ENCODE measurements at regions not wholly inside any gene's neighbourhood (a gene's known extent, or its start where the extent isn't known, plus 50 kb on each side); places are given as distances from the start of the nearest gene placed in this dataset.

DNA sequence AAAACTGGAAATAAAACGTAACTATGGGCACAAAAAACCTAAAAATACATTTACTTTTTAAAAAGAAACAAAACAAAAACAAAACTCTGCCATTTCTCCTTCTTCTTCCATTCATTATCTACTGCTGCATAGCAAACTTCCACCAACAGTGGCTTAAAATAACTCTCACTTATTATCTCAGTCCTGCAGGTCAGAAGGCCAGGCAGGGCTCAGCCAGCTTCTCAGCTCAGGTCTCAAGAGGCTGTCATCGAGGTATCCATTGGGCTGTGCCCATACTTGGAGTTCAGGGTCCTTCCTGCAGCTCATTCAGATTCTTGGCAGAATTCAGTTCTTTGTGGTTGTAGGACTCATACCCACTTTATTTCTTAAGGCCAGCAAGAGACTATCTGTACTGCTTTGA lies 352.7 kb upstream of the PLD5 start:
- no peak for TF ChIP-seq BRD4 (CRISPR knock-in tag; IDR thresholded peaks at IDR 0.05)
- no peak for TF ChIP-seq ZNF792 (CRISPR knock-in tag; IDR thresholded peaks at IDR 0.05)
- TF ChIP-seq POLR2A (IDR thresholded peaks at IDR 0.05; ENCODE audit: insufficient read depth in 1 of 2, low read depth in 2 of 2, low read length in 2 of 2) = no peak
- TF ChIP-seq, protein P1, sequence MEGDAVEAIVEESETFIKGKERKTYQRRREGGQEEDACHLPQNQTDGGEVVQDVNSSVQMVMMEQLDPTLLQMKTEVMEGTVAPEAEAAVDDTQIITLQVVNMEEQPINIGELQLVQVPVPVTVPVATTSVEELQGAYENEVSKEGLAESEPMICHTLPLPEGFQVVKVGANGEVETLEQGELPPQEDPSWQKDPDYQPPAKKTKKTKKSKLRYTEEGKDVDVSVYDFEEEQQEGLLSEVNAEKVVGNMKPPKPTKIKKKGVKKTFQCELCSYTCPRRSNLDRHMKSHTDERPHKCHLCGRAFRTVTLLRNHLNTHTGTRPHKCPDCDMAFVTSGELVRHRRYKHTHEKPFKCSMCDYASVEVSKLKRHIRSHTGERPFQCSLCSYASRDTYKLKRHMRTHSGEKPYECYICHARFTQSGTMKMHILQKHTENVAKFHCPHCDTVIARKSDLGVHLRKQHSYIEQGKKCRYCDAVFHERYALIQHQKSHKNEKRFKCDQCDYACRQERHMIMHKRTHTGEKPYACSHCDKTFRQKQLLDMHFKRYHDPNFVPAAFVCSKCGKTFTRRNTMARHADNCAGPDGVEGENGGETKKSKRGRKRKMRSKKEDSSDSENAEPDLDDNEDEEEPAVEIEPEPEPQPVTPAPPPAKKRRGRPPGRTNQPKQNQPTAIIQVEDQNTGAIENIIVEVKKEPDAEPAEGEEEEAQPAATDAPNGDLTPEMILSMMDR (CRISPR knock-in tag; IDR thresholded peaks at IDR 0.05) = no peak
- TF ChIP-seq, protein P2, sequence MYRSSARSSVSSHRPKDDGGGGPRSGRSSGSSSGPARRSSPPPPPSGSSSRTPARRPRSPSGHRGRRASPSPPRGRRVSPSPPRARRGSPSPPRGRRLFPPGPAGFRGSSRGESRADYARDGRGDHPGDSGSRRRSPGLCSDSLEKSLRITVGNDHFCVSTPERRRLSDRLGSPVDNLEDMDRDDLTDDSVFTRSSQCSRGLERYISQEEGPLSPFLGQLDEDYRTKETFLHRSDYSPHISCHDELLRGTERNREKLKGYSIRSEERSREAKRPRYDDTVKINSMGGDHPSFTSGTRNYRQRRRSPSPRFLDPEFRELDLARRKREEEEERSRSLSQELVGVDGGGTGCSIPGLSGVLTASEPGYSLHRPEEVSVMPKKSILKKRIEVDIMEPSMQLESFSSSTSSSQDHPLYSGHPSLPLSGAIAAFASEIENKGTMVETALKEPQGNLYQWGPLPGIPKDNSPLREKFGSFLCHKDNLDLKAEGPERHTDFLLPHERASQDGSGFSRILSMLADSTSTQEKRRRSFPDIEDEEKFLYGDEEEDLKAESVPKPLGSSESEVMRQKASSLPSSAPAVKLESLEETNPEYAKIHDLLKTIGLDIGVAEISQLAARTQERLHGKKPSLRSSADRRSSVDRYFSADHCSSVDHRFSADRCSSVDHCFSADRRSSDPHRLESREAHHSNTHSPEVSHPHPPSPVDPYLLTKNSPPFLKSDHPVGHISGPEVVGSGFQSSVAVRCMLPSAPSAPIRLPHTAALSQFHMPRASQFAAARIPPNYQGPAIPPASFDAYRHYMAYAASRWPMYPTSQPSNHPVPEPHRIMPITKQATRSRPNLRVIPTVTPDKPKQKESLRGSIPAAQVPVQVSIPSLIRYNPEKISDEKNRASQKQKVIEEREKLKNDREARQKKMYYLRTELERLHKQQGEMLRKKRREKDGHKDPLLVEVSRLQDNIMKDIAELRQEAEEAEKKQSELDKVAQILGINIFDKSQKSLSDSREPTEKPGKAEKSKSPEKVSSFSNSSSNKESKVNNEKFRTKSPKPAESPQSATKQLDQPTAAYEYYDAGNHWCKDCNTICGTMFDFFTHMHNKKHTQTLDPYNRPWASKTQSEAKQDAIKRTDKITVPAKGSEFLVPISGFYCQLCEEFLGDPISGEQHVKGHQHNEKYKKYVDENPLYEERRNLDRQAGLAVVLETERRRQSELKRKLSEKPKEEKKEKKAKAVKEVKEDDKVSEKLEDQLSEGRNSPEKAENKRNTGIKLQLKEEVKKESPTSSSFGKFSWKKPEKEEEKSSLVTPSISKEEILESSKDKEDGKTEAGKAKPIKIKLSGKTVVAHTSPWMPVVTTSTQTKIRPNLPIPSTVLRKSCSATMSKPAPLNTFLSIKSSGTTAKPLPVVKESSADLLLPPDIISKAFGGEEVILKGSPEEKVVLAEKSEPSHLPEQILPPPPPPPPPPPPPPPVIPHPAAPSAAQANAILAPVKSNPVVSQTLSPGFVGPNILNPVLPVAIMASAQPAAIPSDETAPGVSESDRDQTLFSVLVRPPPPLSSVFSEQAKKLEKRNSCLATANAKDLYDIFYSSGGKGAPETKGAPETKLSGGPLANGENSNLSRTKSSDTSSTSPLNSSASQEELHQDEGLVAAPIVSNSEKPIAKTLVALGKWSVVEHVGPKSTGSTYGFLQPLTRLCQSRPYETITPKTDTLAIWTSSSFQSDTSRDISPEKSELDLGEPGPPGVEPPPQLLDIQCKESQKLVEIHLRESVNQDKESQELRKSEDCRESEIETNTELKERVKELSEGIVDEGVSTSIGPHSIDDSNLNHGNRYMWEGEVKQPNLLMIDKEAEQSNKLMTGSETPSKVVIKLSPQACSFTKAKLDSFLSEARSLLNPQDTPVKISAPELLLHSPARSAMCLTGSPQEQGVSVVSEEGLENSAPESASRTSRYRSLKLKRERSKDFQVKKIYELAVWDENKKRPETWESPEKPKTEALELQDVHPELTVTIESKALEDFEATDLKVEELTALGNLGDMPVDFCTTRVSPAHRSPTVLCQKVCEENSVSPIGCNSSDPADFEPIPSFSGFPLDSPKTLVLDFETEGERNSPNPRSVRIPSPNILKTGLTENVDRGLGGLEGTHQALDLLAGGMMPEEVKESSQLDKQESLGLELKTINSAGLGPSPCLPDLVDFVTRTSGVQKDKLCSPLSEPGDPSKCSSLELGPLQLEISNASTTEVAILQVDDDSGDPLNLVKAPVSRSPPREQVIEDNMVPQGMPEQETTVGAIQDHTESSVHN (CRISPR knock-in tag; IDR thresholded peaks at IDR 0.05) = no peak
- TF ChIP-seq, protein P3, sequence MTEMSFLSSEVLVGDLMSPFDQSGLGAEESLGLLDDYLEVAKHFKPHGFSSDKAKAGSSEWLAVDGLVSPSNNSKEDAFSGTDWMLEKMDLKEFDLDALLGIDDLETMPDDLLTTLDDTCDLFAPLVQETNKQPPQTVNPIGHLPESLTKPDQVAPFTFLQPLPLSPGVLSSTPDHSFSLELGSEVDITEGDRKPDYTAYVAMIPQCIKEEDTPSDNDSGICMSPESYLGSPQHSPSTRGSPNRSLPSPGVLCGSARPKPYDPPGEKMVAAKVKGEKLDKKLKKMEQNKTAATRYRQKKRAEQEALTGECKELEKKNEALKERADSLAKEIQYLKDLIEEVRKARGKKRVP (CRISPR knock-in tag; IDR thresholded peaks at IDR 0.05) = no peak
- TF ChIP-seq ZFP36 (IDR thresholded peaks at IDR 0.05; ENCODE audit: borderline replicate concordance, low read depth, low read length, partially characterized antibody) = no peak
- TF ChIP-seq SMARCC2 (IDR thresholded peaks at IDR 0.05) = no peak
- TF ChIP-seq, protein P4, sequence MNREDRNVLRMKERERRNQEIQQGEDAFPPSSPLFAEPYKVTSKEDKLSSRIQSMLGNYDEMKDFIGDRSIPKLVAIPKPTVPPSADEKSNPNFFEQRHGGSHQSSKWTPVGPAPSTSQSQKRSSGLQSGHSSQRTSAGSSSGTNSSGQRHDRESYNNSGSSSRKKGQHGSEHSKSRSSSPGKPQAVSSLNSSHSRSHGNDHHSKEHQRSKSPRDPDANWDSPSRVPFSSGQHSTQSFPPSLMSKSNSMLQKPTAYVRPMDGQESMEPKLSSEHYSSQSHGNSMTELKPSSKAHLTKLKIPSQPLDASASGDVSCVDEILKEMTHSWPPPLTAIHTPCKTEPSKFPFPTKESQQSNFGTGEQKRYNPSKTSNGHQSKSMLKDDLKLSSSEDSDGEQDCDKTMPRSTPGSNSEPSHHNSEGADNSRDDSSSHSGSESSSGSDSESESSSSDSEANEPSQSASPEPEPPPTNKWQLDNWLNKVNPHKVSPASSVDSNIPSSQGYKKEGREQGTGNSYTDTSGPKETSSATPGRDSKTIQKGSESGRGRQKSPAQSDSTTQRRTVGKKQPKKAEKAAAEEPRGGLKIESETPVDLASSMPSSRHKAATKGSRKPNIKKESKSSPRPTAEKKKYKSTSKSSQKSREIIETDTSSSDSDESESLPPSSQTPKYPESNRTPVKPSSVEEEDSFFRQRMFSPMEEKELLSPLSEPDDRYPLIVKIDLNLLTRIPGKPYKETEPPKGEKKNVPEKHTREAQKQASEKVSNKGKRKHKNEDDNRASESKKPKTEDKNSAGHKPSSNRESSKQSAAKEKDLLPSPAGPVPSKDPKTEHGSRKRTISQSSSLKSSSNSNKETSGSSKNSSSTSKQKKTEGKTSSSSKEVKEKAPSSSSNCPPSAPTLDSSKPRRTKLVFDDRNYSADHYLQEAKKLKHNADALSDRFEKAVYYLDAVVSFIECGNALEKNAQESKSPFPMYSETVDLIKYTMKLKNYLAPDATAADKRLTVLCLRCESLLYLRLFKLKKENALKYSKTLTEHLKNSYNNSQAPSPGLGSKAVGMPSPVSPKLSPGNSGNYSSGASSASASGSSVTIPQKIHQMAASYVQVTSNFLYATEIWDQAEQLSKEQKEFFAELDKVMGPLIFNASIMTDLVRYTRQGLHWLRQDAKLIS (CRISPR knock-in tag; IDR thresholded peaks at IDR 0.05) = no peak
- TF ChIP-seq ZFX (CRISPR knock-in tag; IDR thresholded peaks at IDR 0.05; ENCODE audit: low read depth) = no peak
- TF ChIP-seq DNMT1 (CRISPR knock-in tag; IDR thresholded peaks at IDR 0.05) = no peak
